Stimulated activated CD4-positive, alpha-beta T cell treated with anti-CD3 and anti-CD28 coated beads, Interleukin-15, amount 100 ng/mL, for 48 hours (primary cell): ENCODE measurements at regions not wholly inside any gene's neighbourhood (a gene's known extent, or its start where the extent isn't known, plus 50 kb on each side); places are given as distances from the start of the nearest gene placed in this dataset.
"Not testable (repeated sequence)": the region's sequence is repeated elsewhere in the genome, so short reads cannot be mapped to it uniquely, and the experiment has no call there.

Source experiments
- DNase-seq, 2 donors: peaks; one replicate each; pipeline ENCODE4 v3.0.0-alpha.2; 2020; ENCODE audit warnings: low read depth in 2 of 2

DNA sequence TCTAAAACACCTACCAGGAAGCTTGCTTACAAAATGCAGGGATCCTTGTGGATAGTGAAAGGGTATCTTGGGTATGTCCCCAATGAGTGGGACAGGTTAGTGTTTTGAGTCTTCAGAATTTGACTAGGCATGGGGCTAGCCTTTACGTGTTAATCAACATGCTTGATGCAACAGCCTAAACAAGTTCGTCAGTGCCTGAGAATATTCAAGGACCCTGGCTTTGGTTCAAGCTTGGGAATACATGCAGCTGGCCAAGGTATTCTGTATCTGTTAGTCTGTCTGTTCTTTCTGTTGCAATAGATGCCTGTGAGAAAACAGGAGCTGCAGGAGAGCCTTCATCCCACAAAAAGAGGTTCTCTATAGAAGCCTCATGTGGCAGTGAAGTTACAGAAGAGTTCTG lies 149.5 kb downstream of the CCNG2 start:
- no peak for DNase-seq

DNA sequence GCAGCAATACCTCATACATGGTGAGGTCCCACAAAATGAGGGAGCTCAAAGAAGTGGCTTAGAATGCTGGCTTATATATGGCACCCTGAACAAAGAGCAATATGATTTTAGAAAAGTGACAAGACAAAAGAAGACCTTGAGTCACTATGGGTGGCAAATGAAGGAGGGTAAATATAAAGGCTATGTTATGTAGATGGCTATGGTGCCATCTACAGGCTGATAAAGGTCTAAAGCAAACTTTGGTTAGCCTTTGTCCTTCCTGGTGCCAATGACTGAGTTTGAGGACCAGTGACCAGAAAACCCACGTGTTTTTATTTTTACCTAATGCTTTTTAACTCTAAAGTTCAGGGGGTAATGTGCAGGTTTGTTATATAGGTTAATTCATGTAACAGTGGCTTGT lies 151.8 kb downstream of the CCNG2 start:
- no peak for DNase-seq

DNA sequence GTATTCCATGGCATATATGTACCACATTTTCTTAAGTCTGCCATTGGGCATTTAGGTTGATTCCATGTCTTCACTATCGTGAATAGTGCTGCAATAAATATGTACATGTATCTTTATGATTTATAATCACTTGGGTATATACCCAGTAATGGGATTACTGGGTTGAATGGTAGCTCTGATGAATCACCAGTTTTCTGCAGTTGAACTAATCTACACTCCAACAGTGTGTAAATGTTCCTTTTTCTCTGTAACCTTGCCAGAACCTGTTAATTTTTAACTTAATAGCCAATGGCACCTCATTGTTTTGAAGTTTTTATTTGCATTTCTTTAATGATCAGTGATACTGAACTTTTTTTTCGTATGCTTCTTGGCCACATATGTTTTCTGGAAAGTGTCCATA lies 152.5 kb downstream of the CCNG2 start:
- DNase-seq = no peak

GRCh38 chr4:77310931-77311330 lies 153.9 kb downstream of the CCNG2 start:
- DNase-seq = no peak

DNA sequence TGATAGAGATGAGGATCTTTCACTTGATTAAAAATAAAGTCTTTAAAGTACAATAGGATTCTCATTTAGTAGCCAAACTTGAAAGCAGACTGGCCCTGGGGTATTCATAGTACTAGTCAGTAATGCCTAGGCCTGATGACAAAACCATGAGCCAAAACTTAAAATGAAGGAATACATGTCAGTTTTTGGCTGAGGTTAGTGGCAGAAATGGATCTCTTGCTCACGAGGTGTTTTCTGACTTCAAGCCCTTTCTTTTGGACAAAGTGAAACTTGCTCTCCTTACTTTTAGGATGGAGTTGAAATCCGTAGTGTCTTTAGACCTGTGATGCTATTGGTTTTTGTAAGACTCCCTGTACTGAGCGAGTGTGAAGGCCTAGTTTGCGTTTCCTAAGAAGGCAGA lies 157.7 kb downstream of the CCNG2 start:
- no peak for DNase-seq

DNA sequence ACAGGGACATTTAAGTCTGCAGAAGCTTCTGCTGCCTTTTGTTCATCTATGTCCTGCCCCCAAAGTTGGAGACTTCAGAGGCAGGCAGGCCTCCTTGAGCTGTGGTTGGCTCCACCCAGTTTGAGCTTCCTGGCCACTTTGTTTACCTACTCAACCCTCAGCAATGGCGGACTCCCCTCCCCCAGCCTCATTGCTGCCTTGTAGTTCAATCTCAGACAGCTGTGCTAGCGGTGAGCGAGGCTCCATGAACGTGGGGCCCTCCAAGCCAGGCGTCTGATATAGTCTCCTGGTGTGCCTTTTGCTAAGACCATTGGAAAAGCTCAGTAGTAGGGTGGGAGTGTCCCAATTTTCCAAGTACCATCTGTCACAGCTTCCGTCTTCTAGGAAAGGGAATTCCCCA lies 170.1 kb downstream of the CCNG2 start:
- DNase-seq = no peak

DNA sequence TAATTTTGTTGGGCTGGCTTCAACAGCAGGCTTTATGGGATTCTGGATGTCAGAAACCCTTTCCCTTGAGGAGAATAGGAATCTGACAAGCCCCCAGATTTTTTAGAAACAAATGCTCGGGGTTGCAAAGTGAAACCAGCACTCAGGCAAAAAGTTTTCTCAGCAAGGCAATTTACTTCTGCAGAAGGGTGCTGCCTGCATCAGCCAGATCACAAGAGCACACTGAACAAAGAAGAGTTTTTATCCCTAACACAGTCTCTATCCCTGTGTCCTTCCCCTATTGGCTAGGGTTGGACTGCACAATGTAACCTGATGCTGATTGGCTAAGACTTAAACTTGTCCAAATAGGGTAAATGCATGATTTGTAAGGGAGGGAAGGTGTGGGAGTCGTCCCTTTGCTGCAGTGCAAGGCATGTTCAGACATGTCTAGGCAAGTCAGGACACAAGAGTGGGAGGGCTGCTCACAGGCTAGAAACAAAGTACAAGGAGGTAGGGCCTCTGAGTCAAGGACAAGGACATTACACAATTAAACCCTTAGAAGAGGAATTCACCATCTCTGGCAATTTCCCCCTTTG lies 175.8 kb downstream of the CCNG2 start:
- no peak for DNase-seq

GRCh38 chr4:77336411-77337142 lies 179.6 kb downstream of the CCNG2 start:
- no peak for DNase-seq

- no peak for DNase-seq
These were observed 185.3 kb downstream of the CCNG2 start for GRCh38 chr4:77342170-77342810.

DNA sequence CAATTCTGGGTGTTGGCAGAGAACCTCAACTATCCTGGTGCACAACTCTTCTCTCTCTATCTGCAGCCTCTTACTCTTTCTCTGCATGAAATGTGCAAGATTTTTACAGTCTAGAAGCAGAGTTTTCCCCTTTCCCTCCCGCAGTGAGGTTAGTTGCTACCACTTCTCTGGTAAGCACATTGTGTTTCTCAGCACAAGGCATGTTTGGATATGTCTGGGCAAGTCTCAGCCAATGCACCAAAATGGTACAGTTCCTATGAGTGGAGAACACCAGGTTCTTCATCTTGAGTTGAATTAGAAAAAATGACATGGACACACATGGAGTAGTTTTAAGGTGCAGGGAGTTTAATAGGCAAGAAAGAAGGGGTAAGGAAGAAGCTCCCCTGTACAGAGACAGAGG lies 187.0 kb downstream of the CCNG2 start:
- DNase-seq = no peak

DNA sequence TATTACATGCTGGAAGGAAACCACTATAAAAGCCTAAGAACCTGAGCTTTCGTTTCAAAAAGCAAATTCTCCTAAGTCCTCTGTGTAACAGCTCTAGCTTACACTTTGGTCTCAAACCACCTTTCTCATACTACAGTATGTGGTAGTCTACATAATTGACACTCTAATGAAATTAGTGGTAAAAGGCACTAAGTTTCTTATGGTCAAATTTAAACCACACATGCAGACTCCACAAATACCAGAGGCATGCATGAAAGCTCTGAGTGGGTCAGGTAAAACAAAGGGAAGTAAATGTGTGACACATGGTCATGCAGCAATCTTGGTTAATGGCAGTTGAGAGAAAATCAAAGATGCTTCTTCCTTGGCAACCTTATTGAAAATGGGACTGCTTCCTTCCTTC lies 187.8 kb downstream of the CCNG2 start:
- no peak for DNase-seq

- DNase-seq = no peak
These were observed 190.5 kb downstream of the CCNG2 start for GRCh38 chr4:77347351-77347966.

DNA sequence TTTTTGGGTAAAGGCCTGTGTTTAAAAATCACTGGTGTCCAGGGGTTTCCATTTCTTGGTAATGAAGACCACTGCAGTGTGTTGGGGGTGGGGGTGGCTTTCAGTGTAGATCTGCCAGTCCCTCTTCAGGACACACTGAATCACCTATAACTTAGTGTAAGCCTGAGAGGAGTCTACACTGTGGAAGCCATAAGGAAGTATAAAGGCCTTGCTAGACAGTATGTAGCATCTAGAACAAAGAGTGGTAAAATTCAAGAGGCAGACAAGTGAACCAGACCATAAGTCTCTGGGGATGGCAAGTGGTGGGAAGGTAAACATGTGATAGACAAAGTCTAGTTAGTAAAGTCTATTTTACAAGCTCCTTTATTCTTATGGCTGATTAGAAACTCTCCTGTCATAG lies 191.8 kb downstream of the CCNG2 start:
- DNase-seq = no peak

DNA sequence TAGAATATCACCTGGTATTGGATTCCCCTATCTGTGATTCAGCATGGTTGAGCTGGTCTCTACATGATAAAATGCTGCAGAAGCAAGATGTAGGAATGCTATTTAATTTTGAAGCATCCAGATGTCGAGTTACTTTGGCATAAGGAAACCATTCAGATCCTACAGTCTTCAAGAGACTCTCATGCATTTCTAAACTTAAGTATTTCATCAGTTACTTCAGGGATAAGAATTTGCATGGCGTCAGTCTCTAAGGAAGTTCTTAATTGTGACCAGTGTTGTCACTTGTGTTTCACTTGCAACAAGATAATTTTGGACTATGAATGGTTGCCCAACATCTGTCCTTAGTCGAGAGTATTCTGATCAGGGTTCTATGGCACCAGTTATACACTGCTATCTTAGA lies 192.4 kb downstream of the CCNG2 start:
- no peak for DNase-seq

- no peak for DNase-seq
These were observed 192.8 kb downstream of the CCNG2 start for GRCh38 chr4:77349796-77350195.

GRCh38 chr4:77352192-77352591 lies 195.2 kb downstream of the CCNG2 start:
- DNase-seq = no peak

GRCh38 chr4:77353724-77354315 lies 196.8 kb downstream of the CCNG2 start:
- DNase-seq = not testable (repeated sequence)

- no peak for DNase-seq
These were observed 197.5 kb downstream of the CCNG2 start for GRCh38 chr4:77354550-77354949.

- DNase-seq = no peak
These were observed 198.7 kb downstream of the CCNG2 start for GRCh38 chr4:77355731-77356130.

- DNase-seq = no peak
These were observed 201.4 kb downstream of the CCNG2 start for GRCh38 chr4:77358315-77358928.

- DNase-seq = no peak
These were observed 203.4 kb downstream of the CCNG2 start for GRCh38 chr4:77360451-77360850.

GRCh38 chr4:77366876-77367275 lies 209.9 kb downstream of the CCNG2 start:
- DNase-seq = not testable (repeated sequence)
